Hematopoietic multipotent progenitor cell treated with erythropoietin and hydrocortisone succinate and interleukin-3 and kit ligand, for 17 days (in vitro differentiated cells): ENCODE measurements at regions not wholly inside any gene's neighbourhood (a gene's known extent, or its start where the extent isn't known, plus 50 kb on each side); places are given as distances from the start of the nearest gene placed in this dataset.

Source experiments
- DNase-seq: peaks from one replicate; pipeline ENCODE4 v3.0.0-alpha.2; 2015; ENCODE audit warnings: low spot score

DNA sequence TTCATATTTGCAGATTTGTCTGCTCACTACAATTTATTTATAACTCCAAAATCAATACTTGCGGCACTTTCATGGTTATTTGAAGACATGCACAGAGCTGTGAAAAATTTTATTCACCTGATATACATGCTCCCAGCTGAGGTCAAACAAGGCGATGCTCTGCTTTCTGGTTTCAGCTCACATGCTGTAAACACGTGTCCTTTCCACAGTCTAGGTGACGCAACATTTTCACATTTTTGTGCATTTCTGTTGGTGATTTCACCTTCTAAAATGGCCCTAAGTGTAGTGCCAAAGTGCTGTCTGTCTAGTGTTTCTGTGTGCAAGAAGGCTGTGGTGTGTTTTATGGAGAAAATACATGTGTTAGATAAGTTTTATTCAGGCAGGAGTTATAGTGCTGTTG, 650.5 kb downstream of the RNF144B start:
- DNase-seq: no peak

DNA sequence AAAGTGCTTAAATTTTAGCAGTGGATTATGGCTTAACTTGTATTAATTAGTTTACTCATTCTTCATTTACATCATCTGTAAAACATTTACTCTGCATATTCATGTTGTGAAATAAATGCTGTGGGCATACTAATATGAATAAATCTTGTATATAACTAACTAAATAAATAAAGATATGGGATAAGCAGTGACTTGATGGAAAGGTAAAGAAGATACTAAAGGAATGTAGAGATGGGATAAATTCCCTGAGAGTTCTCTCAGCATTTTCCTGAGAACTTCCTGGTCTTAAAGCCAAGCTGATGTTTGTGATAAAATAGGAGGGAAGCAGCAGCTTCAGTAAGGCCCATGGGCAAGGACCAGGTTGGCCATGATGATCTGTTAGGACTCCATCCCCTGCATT, 652.1 kb downstream of the RNF144B start:
- DNase-seq: no peak

DNA sequence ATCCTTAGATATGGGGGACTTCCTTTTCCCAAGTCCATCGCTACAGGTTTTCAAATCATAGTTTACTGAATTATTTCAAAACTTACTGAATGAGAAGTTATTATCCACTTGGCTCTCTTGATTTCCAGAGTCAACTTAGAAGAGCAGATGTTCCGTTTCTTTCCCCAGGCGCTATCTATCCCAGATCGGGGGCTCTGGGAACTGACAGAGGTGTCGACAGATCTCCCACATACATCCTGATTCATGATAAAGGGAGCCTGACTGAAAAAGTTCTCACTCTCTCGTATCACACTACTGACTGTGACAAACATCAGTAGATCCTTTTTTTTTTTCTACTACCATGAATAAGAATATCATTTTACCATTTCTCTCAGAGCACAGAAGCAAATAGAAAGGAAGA, 654.8 kb downstream of the RNF144B start:
- no peak for DNase-seq

DNA sequence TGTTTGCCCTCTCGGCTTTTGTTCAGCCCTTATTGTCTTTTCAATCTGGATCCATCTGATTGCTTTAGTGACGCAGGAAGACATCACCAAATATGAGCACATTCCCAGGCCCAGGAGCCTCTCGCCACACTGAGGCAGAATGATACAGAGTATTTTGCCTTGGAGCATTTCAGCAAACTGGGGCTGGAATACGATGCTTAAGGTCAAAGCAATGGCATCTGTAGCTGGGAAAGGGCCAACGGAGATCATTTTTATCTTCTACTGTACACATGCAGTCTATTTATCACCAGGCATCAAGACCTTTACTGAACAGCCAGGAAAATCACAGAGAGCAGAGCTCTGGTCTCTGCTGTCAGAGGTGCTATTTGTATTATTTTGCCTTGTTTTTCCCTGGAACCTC, 655.3 kb downstream of the RNF144B start:
- DNase-seq: no peak

DNA sequence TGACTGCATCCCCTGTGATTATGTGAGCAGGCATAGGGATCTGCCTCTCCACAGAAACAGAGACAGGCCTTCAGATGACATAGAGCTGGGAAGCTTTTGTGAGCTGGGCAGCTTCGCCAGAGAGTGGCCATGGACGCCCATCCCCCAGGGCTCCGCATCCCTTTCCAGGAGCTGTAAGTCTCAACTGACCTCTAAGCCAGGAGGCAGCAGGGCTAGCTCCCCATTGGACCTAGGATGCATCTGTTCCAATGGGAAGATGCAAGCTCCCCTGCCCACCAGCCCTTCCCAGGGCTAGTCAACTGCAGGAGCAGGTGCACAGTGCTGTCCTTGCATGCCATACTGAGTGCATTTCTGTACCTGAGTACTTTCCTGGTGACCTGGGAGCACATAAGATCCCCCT, 663.6 kb downstream of the RNF144B start:
- no peak for DNase-seq

DNA sequence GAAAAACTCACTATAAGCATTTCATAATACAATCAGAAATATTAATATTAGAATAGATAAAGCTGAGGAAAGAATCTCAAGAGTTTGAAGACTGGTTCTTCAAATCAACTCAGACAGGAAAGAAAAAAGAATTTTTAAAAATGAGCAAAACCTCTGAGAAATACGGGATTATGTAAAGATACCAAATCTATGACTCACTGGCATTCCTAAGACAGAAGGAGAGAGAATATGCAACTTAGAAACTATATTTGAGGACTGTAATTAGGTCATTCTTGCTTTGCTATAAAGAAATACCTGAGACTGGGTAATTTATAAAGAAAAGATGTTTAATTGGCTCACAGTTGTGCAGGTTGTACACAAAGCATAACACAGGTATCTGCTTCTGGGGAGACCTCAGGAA, 665.1 kb downstream of the RNF144B start:
- no peak for DNase-seq

DNA sequence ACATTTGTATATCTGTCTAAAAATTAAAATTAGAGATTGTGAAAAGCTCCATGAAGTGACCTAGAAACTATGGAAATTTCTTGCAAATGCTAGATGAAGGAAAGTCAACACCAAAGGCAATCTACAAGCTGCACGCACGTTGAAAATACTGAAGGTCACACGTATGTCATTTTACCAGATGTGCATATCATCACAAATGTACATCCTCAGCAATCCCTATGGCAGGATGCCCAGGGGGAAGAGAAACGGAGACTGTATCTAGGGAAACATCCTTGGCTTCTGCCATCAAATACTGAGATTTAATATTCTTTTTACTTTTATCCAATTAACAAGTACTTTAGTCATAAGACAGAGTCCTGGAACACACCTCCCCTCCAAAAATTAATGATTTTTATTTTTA, 672.0 kb downstream of the RNF144B start:
- no peak for DNase-seq

DNA sequence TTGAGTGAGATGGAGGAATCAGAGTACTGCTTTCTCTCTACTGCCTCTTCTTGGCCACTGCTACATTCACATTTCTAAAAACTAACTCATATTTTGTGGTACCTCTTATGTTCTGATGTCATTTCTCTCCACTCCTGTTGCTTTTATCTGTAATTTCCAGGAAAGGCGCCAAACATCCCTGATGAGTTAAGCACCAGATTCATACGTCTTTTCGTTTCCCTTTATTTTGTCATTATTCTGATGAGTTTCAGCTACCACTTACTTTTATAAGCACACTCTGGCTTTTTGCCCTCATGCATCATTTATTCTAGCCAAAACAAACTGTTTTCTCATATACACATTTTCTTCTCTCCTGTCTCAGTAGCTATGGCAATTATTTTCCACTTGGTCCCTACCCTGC, 680.0 kb downstream of the RNF144B start:
- DNase-seq: no peak

DNA sequence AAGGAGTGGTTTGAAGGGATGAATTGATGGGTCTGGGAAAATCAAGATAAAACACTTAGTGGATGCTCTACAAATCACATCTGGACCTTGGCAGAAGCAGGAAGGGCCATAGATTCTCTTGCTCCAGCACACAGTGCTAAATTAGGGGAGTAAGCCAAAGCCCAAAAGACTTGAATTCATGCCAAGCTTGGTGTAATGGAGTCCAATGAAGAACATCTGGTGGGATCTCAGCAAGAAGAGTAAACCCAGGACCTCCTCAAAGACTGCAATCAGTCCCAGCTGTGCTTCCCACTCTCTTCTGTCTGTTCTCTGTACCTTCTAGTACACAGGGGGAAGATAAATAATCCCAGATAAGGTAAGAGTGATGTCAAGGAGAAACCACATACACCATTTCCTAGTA, 683.4 kb downstream of the RNF144B start:
- DNase-seq: no peak

DNA sequence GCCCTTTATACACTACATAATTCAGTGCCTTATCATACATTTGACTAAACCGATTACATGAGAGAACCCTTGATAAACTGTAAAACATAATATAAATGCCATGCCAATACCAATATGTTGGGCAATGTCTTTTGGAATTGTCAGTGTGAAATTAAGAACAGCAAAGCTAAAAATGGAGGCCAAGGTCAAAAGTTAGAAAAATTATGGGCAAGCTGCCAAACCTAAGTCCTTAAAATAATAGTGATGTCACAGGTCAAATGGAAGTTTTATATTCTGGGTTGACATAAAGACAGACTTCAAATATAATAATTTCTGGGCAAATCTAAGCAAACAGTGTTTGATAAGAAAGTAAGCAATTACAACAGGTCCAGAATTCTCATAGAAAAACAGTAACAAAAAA, 696.7 kb downstream of the RNF144B start:
- DNase-seq: no peak

DNA sequence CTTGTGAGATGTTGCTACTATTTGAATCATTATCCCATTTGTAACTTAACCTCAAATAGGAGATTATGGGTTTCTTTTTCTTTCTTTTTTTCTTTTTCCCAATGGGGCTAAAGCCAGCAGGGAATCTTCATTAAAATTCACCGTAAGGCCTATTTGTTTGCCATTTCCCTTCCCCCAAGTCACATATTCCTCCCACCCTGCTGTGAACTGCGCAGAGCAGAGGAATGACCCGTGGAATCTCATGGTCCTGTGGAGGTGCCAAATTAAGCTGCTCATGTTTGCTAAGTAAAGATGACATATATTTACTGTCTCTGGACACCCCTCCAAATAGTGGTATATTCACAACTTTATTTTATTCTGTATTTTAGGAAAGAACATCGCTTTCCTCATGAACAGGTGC, 699.3 kb downstream of the RNF144B start:
- DNase-seq: no peak

DNA sequence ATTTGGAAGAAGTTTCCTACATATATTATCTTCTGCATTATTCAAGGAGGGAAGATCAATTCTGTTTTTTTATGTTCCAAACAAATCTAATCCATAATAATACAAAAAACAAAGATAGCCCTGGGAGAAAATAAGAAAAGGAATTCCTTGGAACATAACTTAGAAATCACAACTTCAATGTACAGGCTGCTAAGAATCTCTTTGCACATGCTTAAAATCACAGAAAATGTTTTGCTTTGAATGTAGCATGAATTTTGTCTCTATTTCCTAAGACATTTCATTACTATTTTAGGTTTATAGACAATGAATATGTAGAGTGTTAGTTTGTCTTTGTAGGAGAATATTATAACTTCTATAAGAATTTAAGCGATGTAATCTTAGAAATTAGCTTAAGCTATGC, 700.1 kb downstream of the RNF144B start:
- no peak for DNase-seq

DNA sequence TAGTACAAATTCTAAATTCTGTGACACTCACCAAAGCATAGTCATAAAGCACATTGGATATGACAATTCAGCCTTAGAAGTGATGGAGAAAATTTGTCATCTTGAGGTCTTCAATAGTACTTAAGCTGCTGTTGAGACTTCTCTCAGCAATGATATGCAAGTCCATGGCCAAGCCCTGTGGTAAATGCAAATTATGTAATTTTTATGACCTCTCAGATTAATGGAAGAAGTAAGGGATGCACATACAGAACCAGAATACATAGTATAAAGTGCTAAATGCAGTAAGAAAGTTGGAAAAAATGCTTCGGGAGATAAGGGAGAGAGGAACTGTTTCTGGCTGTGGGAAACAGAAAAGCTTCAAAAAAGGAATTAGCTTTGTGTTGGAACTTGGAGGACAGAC, 700.7 kb downstream of the RNF144B start:
- DNase-seq: no peak

DNA sequence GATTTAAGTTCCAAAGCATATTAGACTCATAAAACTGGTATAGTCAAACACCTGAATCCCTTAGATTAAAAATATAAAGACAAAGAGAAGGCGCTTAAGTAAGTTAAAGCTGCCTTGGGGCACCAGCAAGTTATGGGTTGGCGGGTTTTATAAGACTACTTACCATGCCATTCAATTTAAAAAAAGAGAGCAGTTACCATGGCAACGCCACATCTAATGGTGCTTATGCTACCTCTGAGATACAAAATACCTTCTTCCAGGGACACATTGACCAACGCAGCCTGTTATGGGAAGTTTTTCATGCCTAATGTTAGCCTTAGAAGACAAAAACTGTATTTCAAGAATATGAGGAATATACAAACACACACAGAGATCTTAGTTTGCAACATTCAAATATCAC, 713.6 kb downstream of the RNF144B start:
- DNase-seq: no peak

DNA sequence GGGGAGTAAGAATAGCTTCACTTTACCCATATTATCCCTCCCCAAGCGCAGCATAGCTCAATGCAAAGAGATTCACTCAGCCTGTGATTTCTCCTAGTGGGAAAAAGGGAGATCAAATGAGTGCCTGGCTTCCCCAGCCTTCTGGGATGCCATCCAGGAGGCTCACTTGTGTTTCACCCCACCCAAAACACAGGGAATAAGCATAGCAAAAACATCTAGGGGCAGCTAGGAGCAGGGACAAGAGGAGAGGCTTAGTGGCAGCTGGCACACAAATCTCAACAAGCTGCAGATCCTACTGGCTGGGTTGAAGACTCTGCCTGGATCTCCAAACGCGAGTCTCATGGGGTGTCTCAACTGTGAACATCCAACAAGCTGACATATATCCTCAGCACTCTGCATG, 715.8 kb downstream of the RNF144B start:
- no peak for DNase-seq

DNA sequence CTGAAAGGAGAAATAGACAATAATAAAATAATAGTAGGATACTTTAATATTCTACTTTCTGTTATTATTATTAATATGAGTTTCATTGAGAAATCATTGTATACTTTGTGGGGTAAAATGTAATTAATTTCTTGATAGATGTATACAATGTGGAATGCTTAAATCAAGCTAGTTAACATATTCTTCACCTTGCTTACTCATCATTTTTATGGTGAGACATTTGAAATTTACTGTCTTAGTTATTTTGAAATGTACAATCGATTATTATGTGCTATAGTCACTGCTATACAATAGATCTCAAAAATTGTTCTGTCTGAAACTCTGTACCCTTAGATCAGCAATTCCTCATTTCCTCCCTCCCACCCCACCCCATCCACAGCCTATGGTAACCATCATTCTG, 720.3 kb downstream of the RNF144B start:
- no peak for DNase-seq

DNA sequence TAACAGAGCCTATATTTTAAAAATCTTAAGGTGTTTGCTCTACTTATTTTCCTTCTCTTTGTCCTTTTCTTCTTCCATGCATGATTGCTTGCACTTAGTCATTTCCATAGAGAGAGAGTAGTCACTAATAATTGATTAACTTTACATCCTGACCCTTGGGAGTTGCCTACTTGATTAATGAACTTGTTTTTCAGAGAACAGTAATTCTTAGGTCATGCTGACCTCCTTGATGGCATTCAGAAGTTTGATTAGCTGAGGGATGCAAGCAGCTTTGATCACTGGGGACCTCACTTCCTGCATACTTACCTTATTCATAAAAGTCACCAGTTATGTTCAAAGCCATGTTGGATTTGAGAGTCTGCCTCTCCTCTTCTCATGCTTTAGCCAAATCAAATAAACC, 715.6 kb upstream of the ID4 start:
- DNase-seq: no peak

DNA sequence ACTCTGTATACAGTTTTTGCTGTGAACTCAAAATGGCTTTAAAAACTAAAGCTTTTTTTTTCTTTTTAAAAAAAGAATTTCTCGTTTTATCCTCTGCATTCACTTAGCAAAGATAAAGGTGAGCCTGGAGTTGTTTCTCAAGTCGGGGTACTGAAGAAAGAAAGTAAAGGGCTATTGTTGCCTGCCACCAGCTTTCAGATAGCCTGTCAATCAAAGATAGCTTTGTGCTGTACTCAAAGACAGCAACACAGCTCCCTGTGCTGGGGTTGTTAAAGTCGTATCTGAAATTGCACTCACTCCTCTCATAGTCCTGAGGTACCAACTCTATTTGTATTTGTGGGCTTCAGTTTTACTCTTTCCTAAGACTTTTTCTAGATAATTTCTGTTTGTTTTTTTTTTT, 710.1 kb upstream of the ID4 start:
- no peak for DNase-seq

DNA sequence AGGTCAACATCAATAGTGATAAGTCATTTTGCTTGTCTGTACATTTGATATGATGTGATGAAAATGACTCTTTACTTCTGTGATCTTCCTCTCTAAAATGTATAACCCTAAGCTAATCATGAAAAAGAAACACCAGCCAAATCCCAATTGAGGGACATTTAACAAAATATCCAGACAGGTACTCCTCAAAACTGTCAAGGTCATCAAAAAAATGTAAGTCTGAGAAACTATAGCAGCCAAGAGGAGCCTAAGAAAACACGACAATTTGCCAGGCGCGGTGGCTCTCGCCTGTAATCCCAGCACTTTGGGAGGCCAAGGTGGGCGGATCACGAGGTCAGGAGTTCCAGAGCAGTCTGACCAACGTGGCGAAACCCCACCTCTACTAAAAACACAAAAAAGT, 708.5 kb upstream of the ID4 start:
- DNase-seq: no peak

DNA sequence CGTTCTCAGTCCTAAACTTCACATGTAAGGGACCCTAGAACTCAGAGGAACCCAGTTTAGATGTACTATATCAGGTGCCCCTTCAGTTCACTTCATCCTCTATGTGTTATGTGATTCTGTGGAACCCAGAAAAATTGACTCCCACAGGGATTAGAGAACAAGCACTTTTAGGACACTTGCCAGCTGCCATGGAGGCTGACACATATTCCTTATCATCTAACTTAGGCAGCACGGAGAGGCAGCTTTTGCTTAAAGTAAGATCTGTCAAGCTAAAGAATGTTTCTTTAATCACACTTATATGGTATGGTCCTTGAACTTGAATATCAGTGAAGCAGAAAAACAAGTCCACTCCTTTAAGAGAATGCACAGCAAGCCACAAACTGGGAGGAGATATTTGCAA, 701.5 kb upstream of the ID4 start:
- no peak for DNase-seq

DNA sequence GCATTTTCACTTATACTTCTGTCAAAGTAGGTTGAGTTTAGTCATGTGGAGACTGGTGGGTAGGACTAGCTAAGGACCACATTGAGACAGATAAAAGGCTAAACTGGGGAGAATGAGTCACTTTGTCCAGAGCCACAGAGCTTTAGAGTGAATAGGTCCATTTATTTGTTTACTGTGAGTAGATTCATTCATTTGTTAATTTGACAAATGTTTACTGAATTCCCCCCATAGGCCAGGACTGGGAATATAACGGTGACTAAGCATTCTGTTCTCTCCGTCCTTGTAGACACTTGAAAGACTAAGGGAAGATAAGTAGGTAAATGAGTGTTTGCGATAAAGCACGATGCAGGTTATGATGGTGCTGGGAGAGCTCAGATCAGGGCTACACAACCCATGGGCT, 699.7 kb upstream of the ID4 start:
- DNase-seq: no peak

DNA sequence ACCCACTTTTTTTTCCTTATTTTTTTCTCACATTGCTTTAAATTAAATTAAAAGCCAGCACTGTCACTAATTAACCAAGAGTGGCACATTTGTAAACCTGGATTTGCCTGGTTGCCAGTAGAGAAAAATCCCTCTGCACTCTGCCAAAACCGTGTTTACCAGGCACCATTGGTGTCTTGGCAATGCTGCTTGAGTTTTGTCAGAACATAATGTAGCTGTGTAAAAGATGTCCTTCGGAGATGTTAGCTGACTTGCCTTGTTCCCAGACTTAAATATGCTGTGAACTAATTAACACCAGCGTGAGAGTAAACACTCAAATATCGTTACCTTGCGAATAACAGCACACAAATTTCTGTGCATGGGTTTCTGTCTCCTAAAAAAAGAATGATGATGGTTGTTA, 694.9 kb upstream of the ID4 start:
- DNase-seq: no peak

DNA sequence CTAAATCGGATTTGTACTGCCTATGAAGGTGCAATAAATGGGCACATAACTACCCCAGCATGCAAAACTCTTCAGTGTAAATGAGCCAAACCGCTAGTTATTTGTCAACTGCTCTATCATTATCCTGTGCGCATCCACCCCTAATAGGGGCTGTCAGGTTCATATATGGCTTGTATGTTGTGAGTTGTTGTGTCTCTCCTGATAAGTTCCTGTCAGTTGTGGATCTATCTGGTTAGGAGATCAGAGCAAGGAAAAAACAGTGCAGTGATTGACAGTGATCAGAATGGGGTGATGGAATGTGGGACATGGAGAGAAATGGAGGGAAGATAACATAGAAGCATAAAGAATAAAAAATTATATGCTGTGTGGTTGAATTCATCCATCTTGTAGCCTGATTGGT, 686.9 kb upstream of the ID4 start:
- no peak for DNase-seq

DNA sequence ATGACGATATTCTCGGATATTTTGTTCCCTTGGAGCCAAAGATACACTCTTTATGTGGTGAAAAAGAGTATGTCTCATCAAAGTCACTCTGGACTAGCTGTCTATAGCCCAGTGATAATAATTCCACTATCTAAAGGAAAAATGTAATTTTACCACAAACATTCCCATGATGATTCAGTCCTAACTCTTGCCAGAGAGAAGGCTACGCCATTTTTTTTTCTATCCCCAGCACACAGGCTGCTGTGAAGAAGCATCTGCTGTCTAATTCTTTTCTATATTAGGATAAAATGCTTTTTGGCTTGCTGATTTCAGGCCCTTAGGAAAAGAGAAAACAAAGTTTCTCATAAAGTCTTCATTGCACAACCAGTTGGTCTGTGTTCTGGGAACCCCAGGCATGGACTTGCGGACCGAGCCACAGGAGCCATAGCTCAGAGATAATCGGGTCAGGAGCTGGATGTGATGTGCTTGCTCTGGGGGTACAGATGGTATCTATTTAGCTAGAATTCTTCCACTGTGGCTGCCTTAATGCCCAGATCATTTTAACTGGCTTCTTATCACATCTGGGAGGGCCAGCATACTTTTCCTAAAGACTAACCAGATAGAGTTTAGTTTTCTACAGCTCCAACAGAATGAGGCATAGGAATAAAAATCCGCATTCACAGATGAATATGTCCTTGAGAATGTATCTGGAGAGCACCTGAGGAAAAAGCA, 683.7 kb upstream of the ID4 start:
- no peak for DNase-seq

DNA sequence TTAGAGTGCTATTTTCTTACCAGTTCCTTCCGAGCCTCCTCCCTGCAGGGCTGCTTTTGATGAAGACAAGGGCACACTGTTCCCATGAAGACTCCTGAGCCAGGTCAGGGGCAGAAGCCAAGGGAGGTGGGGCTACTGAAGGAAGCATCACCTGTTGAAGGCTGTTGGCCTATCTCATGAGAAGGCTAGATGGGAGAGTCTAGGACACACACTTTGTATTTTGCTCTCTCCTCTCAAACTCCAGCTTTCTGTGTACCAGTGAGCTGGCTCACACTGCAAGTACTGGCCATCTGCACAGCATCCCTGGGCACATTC, 683.2 kb upstream of the ID4 start:
- DNase-seq: no peak
